ENCODE measurements at regions not wholly inside any gene's neighbourhood (a gene's known extent, or its start where the extent isn't known, plus 50 kb on each side); places are given as distances from the start of the nearest gene placed in this dataset.
"Not testable (repeated sequence)": the region's sequence is repeated elsewhere in the genome, so short reads cannot be mapped to it uniquely, and the experiment has no call there.

GRCh38 chr5:29568028-29568427 lies 1625.5 kb upstream of the CDH6 start:
- no peak for DNase-seq

GRCh38 chr5:29561564-29561963 lies 1631.9 kb upstream of the CDH6 start:
- no peak for DNase-seq

- DNase-seq: no peak
Measured at GRCh38 chr5:29550523-29550922, 1643.0 kb upstream of the CDH6 start.

- no peak for DNase-seq
Measured at GRCh38 chr5:29548262-29548661, 1645.2 kb upstream of the CDH6 start.

GRCh38 chr5:29547236-29547865 lies 1646.1 kb upstream of the CDH6 start:
- DNase-seq: no peak

- DNase-seq: no peak
Measured at GRCh38 chr5:29543501-29543900, 1650.0 kb upstream of the CDH6 start.

- DNase-seq: no peak
Measured at GRCh38 chr5:29524227-29524626, 1669.3 kb upstream of the CDH6 start.

GRCh38 chr5:29518176-29518575 lies 1675.3 kb upstream of the CDH6 start:
- DNase-seq: no peak

GRCh38 chr5:29516224-29516623 lies 1677.3 kb upstream of the CDH6 start:
- DNase-seq: no peak

GRCh38 chr5:29508131-29508530 lies 1685.4 kb upstream of the CDH6 start:
- no peak for DNase-seq

GRCh38 chr5:29504411-29504810 lies 1689.1 kb upstream of the CDH6 start:
- no peak for DNase-seq

- no peak for DNase-seq
Measured at GRCh38 chr5:29498860-29499259, 1694.6 kb upstream of the CDH6 start.

- no peak for DNase-seq
Measured at GRCh38 chr5:29498412-29498811, 1695.1 kb upstream of the CDH6 start.

GRCh38 chr5:29485333-29485732 lies 1708.2 kb upstream of the CDH6 start:
- DNase-seq: no peak

GRCh38 chr5:29469581-29469980 lies 1723.9 kb upstream of the CDH6 start:
- DNase-seq: no peak

- no peak for DNase-seq
Measured at GRCh38 chr5:29462241-29462640, 1731.2 kb upstream of the CDH6 start.

GRCh38 chr5:29460971-29461559 lies 1732.4 kb upstream of the CDH6 start:
- DNase-seq: no peak

- DNase-seq: not testable (repeated sequence)
Measured at GRCh38 chr5:29451004-29451403, 1742.5 kb upstream of the CDH6 start.

- DNase-seq: no peak
Measured at GRCh38 chr5:29414681-29415080, 1778.8 kb upstream of the CDH6 start.

- no peak for DNase-seq
Measured at GRCh38 chr5:29412979-29413378, 1780.5 kb upstream of the CDH6 start.

GRCh38 chr5:29402270-29402669 lies 1791.2 kb upstream of the CDH6 start:
- no peak for DNase-seq

GRCh38 chr5:29389993-29390392 lies 1803.5 kb upstream of the CDH6 start:
- DNase-seq: no peak

- DNase-seq: no peak
Measured at GRCh38 chr5:29387384-29387783, 1806.1 kb upstream of the CDH6 start.

GRCh38 chr5:29382780-29383179 lies 1810.7 kb upstream of the CDH6 start:
- DNase-seq: no peak

GRCh38 chr5:29380029-29380428 lies 1813.5 kb upstream of the CDH6 start:
- no peak for DNase-seq
